ENCODE measurements at regions not wholly inside any gene's neighbourhood (a gene's known extent, or its start where the extent isn't known, plus 50 kb on each side); places are given as distances from the start of the nearest gene placed in this dataset.

DNA sequence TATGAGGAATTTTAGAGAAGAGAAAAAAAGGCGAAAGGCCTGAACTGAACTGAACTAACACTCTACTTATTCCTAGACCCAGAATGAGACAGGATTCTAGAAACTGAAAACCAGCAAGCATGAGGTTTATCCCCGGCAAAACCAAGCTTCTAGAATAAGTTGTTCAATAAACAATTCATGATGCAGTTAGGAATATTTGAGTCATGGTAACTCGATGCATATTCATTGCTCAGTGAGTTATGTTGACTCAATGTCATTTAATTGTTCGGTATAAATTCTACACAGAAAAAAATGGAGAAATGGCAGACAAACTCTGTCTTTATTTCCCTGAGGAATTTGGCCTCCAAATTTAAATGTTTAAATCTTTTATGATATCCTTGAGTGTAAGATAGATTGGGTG, 321.5 kb downstream of the SATB2 start:
- in situ Hi-C loops (cut with MboI; ENCODE audit: low sequenced_read_pairs), result no loop called here

DNA sequence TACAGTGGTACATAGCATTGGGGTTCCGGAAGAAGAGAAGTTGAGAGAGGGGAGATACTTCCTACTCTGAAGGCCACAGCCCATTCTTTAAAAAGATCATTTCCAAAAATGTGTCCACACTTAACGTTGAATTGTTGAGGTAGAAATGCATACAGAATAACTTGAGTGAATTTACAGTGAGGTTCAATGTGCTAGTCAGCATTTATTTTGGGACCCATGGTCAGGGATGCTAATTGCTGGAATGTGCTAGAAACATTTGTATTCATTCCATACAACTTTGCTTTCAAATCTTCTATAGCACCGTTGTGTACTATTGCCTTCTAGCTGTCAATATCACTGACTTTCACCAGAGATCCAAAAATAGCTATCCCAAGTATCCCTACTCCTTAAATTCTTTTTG, 325.9 kb downstream of the SATB2 start:
- in situ Hi-C loops (cut with MboI; ENCODE audit: low sequenced_read_pairs), result no loop called here

DNA sequence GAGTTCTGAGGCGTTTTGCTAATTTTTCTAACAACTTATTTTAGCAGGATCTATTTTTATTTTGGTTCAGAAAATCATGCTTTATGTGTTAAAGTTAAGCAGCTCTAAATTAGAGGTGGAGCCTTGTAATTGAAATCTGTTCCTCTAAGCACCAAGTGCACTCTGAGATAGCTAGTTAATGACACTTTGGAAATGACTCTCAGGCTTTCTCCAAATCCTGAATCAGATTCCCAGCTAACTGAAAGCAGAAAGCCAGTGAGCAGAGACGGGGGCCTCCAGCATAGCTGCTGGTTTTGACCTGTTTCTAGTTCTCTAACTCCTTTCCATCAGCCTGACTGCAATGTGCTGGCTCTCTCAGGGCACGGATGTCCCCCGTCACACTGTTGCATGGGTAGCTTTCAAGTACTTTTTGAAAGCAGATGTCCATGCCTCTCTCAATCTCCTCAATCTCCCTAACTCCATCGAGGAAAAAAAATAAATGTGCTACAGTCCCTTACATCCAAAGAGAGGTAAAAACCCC, 326.5 kb downstream of the SATB2 start:
- in situ Hi-C loops (cut with MboI; ENCODE audit: low sequenced_read_pairs), result no loop called here

DNA sequence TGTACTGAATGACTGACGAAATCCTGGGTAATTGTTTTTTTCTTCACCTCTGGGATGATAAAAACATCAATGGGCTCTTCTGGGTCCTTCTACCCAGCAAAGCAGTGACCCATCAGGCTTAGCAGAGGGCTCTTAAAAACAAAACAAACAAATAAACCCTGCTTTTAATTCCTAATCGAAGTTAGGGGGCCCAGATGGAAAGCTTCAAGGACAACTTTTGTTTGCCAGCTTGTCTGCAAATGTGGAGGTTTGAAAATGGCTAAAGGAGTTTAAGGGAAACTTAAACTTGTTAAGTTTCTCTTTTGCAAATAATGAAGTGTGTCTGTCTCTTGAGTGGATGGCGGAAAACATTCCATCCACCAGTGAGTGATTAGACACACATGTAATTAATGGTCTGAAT, 327.2 kb downstream of the SATB2 start:
- in situ Hi-C loops (cut with MboI; ENCODE audit: low sequenced_read_pairs), result no loop called here

DNA sequence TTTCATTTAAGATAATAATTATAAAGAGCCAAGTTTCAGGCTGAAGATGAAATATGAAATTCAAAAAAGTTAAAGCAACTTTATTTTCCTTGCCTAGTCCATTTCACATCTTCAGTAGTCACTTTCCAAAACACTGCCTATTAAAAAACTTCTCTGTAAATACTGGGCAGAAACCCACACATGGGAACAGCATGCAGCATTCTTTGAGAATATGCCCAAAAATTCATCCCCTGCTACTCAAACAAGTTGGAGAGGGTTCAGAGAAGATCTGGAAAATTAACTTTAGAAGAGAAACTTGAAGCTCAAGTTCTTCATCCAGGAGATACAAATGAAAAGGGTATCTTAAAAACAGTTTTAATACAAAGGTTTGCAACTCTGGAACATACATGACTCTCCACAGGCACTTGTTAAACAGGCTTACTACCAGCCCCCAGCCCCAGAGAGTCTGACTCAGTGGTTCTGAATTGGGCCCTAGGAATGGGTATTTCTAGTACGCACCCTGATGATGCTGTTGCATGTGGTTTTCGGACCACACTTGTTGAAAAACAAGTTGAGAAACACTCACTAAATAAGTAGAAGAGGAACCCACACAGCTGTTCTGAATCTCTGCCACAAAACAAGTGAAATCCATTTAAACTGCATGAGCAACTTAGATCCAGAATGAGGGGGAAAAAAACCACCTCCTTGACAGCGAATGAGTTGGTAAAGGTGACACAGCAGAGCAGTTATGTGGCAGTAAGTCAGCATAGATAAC, 329.1 kb downstream of the SATB2 start:
- in situ Hi-C loops (cut with MboI; ENCODE audit: low sequenced_read_pairs), result no loop called here

DNA sequence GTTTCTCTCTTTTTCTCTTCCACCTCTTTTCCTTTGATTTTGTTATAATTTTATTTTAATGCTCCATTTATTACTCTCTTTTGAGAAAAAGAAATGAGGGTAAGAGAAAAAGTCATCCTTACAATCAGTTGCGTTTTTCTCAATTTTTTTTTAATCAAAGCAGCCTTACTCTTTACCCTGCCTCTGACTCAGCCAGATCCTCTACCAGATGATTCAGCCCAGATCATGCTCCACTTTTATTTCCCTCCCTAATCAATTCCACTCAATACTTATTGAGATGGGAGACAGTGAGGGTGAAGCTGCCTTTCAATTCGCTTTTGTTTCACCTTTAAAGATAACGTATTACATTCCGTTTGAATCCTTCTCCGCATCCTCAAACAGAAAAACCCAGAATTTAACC, 337.9 kb downstream of the SATB2 start:
- in situ Hi-C loops (cut with MboI; ENCODE audit: low sequenced_read_pairs), result no loop called here

DNA sequence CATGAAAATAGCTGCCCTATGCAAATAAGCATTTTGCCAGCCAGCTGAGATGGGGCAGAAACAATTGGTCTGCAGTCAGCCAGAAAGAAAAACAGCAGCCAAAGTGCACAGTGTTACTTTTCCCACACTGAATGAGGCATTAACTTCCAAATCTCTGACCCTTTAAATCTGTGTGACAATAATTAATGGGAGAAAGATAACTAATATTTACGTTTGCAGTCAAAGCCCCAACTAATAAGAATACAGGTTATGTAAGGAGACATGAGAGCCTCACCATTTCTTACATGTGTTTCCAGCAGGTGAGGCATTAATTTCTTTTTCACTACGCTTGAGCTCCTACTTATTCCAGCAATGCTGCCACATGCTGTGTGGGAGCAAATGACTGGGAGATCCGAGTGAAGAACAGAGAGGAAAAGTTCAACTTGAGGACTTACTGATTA, 339.0 kb downstream of the SATB2 start:
- in situ Hi-C loops (cut with MboI; ENCODE audit: low sequenced_read_pairs), result no loop called here

DNA sequence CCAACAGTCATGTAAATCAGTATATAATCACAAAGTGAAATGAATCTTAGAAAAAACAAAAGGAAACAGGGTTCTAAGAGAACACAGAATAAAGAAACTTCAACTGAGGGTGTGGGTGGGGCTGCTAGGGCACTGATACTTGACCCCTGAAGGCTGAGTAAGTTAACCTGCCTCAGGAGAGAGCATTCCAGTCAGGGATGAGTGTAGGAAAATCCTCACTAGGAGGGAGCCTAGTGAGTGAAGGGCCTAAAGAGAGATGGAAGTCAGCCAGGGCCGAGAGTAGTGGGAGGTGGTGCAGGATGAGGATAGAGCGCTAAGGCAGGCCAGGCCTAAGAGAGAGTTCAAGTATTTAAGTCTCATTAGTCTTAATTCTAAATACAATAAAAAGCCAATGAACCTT, 342.6 kb downstream of the SATB2 start:
- in situ Hi-C loops (cut with MboI; ENCODE audit: low sequenced_read_pairs), result no loop called here

DNA sequence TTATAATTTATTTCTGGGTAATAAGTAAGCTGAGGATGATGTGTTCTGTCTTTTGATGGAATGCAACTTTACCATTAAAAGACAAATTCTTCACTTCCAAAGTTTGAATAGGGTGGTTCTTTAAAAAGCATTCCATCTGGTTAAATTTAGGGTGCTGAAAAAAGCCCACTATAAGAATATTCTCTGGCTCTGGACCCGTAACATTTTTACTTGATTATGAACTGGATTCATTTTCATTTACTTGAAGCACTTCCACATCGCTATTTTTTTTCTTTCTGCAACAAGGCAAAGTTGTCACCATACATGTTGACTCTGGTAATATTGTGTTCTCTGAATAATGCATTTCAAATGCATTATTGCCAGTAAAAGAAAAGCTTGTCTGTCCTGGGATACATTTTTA, 344.6 kb downstream of the SATB2 start:
- in situ Hi-C loops (cut with MboI; ENCODE audit: low sequenced_read_pairs), result no loop called here

DNA sequence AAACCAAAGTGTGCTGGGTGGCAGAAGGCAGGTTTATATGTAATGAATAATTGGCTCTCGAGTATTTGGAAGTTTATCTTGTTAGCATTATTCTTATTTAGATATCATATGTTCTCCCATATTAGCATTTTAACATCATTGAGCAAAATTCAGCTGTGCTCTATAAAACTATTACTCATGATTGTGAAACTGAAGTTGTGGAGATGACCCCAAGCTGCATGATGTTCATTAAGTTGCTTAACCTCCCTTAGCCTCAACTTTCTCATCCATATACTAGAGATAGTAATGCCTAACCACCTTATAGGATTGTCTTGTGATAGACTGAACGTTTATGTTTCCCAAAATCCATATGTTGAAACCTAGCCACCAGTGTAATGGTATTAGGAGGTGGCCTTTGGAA, 346.3 kb downstream of the SATB2 start:
- in situ Hi-C loops (cut with MboI; ENCODE audit: low sequenced_read_pairs), result no loop called here

DNA sequence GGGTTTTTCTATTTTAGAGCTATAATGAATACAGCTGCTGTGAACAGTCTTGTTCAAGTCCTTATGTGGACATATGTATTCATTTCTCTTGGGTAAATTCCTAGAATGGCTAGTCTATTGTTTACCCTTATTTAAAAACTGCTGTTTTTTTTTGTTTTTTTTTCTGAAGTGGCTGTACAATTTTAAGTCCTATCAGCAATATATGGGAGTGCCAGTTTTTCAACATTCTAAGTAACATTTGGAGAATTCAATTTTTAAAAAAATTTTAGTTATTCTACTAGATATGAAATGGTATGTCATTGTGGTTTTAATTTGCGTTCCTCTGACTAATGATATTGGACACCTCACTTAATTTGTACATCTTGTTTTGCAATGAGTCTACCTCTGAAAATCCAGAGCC, 349.7 kb downstream of the SATB2 start:
- in situ Hi-C loops (cut with MboI; ENCODE audit: low sequenced_read_pairs), result no loop called here

DNA sequence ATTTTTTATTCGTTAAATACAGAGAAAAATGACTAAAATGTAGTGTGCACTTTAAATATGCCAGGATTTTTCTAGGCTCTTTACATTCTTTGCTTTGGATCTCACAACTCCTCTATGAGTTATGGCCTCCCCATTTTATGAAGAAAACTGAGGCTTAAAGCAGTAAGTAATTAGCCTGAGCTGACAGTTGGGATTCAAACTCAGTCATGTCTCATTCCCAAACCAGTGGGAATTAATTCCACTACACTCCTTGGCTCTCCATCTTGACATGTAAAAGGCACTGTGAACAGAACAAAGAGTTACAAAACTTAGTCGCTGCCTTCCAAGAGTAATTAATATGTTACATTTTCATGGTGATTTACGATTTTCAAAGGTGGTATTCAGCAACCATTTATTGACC, 351.9 kb downstream of the SATB2 start:
- in situ Hi-C loops (cut with MboI; ENCODE audit: low sequenced_read_pairs), result no loop called here

DNA sequence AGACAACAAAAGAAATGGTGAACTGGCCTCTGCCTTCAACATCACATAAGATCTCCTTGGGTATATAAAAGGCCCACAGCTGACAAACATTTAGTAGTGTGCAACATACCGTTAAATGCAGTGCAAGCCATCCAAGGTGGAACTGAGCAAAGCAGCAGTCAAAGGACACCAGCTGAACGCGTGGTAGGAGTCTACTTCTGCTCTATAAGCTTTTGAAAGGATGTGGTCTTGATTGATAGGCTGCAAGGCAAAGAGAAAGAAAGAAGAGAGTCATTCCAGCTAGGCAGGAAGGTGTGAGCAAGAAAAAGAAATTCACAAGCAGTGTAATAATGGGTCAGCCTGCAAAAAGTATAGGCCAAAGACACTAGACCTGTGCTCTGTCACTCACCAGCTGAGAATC, 356.3 kb downstream of the SATB2 start:
- in situ Hi-C loops (cut with MboI; ENCODE audit: low sequenced_read_pairs), result no loop called here

DNA sequence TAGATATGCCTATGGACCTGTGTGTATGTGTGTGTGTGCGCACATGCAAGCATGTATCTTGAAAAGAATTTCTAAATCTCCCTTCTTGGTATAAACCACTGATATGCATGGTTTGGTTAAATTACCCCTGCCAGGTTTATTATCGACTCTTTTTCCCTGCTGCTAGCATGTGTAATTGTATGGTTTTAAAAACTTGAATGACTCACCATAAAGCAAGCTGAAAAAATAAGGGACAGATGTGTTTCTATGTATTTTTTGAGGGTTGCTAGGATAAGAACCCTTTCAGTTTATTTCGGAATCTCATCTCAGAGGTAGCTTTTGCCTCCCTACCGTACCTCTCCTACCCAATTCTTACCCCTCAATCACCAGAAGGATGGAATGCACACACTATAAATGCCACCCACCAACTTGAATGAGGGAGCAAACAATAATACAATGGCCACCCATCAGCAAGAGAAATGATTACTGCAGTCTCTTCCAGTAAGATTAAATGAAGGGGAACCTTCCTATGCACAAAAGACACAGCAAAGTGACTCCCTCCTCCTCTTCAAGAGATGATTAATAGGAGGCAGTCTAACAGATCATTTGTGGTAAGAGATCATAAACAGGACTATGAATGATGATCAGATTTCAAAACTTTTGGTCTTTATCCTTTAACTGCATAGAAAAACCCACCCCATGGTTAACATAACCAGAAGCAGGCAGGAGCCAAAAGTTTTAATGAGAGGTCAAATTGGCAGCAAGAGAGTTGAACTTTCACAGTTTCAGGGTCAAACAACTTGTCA, 357.2 kb downstream of the SATB2 start:
- in situ Hi-C loops (cut with MboI; ENCODE audit: low sequenced_read_pairs), result no loop called here

DNA sequence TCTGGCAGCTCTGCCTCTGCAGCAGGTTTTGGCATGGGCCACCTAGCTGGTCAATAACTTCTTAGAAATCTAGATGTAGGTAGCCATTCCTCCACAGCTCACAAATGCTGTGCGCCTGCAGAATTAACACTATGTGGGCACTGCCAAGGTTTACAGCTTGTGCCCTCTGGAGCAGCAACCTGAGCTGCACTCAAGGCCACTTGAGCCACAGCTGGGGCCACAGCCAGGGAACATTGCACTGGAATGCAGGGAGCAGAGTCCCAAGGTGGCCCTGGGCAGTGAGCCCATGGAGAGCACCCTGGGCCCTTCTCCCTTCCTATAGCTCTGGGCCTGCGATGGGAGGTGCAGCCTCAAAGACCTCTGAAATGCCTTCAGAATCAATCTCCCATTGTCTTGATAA, 365.3 kb downstream of the SATB2 start:
- in situ Hi-C loops (cut with MboI; ENCODE audit: low sequenced_read_pairs), result no loop called here

DNA sequence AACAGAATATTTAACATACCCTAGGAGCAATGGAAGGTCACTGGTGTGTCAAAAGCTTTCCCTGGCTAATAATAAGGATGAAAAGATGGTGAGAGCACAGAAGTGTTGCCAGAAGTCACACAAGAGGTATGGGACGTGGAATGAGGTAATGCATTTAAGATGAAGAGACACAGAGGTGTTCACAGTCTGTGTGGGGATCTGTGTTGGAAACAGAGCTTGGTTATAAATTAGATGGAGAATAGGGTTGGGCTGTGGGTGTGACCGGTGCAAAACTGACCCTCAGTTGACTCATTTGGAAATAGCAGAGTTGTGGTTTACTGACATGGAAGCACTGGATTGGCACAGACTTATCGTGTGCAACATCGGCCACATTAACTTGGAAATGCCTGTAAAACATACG, 372.5 kb downstream of the SATB2 start:
- in situ Hi-C loops (cut with MboI; ENCODE audit: low sequenced_read_pairs), result no loop called here

DNA sequence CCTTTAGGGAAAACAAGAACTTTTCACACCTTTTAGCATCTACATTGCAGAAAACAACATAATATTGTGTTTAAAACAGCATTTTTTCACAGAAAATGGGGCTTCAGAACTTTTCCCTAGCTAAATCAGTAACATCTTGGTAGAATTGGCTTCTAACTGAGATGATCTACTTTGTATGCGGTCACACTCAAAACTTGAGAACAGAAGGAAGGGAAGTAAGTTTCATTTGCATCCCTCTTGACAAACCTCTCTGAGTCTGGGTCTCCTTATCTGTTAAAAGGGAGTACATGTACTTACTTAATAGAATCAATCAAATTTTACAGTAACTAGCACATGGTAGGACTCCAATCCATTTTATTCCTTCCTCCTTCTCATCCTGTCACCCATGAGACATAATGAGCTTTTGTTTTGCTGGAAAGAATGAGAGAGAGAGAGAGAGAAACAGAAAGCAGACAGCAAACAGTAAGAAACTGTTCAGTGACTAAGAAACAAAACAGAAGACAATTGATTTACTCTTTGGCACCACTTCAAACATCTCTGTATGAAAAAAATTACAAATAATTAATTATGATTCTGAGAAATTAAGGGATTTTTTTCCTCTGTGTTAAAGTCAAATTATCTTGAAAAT, 387.3 kb downstream of the SATB2 start:
- in situ Hi-C loops (cut with MboI; ENCODE audit: low sequenced_read_pairs), result no loop called here

DNA sequence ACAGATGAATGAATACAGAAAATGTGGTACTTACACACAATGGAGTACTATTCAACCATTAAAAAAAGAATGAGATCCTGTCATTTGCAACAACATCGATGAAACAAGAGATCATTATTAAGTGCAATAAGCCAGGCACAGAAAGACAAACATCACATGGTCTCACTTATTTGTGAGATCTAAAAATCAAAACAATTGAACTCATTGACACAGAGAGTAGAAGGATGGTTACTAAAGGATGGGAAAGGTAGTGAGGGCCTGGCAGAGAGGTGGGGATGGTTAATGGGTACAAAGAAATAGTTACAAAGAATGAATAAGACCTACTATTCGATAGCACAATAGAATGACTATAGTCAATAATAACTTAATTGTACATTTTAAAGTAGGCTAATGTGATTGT, 393.5 kb downstream of the SATB2 start:
- in situ Hi-C loops (cut with MboI; ENCODE audit: low sequenced_read_pairs), result no loop called here

DNA sequence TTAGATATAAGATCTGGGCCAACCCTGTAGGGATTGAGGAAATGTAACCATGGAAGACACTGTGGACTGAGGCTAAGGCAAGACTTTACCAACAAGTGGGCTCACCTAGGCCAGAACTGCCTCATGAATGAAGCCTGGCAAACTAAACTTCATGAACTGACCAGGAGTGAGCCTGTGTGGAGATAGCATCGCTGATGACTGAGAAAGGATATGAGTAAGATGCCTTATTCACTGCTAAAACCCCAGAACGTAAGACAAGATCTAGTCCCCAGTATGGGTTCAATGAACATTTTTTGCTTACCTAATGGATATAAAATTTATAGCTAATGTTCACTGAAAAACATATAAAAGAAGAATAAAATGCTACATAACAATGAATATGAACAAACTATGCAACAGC, 399.8 kb downstream of the SATB2 start:
- in situ Hi-C loops (cut with MboI; ENCODE audit: low sequenced_read_pairs), result no loop called here

DNA sequence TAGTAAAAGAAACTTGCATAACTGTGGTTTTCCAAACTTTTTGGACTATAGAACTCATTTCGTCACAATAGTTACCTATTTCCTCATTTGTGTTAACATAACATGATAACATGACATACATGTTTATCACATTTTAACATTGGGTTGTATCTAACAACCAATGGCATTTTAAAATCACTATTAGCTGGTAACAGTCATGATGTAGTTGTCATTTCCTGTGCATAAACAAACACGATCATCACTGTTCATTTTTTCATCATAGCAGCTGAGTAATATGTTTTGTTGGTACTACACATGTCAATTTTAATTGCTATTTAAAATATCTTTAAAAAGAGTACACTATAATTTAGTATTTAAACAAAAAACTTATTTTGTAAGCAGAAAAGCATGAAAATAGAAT, 402.4 kb downstream of the SATB2 start:
- in situ Hi-C loops (cut with MboI; ENCODE audit: low sequenced_read_pairs), result no loop called here

DNA sequence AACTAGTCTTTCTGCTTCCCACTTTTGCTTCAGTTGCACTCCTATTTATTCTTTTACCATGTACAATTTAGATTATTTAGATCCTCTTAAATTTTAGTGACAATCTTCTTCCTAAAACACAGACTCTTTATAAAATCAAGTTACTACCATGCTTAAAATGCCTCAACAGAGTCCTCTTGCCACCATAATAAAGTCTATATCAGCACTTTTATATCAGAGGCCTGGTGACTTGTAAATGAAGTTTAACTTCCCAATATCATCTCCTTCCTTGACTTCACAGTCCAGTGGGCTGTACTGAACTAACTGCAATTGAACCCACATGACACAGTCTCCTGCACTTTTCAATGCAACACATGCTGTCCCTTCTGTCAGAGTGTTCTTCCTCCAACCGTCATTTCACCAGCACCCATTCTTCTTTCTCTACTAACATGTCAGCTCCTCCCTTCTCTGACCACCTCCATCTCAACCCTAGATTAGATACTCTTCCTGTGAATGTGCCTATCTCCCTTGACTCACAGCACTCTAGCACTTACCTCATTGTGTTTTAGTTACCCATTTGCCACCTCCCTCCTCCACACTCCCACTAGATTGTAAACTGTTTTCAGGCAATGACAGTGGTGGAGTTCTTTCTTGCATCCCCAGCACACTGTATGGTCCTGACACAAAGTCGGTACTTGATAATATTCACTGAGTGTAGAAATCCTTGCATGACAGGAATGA, 414.9 kb downstream of the SATB2 start:
- in situ Hi-C loops (cut with MboI; ENCODE audit: low sequenced_read_pairs), result no loop called here

Data from HL-60/S4 (cell line).